Tibial artery (tissue), 4 donors: ENCODE measurements at regions not wholly inside any gene's neighbourhood (a gene's known extent, or its start where the extent isn't known, plus 50 kb on each side); places are given as distances from the start of the nearest gene placed in this dataset.

Experiments used
- DNase-seq, 2 donors: peaks; one replicate each; pipeline ENCODE4 v3.0.0-alpha.2; 2019
- H3K27ac ChIP-seq, 2 donors: fragments of 200-600 bp; sonication (generic) in 1 of 2; 1 replicate in 1 of 2; 2 replicates in 1 of 2; pipeline ENCODE4 v1.5.1; 2018 to 2019; ENCODE audit warnings: mild to moderate bottlenecking in 1 of 2
- H3K27me3 ChIP-seq, 2 donors: fragments of 200-600 bp; sonication (generic) in 1 of 2; one replicate each; pipeline versions ENCODE4 v1.5.1 to v1.6.0; 2016 to 2019
- H3K36me3 ChIP-seq, 3 donors: fragments of 200-600 bp; sonication (generic) in 2 of 3; one replicate each; pipeline ENCODE4 v1.5.1; 2016 to 2019; ENCODE audit warnings: mild to moderate bottlenecking in 2 of 3
- H3K4me1 ChIP-seq, 4 donors: fragments of 200-600 bp; sonication (generic) in 2 of 4; 1 replicate in 3 of 4; 2 replicates in 1 of 4; pipeline ENCODE4 v1.5.1; 2016 to 2019
- H3K4me3 ChIP-seq, 2 donors: fragments of 200-600 bp; sonication (generic) in 1 of 2; 1 replicate in 1 of 2; 2 replicates in 1 of 2; pipeline ENCODE4 v1.5.1; 2018 to 2019; ENCODE audit warnings: mild to moderate bottlenecking in 2 of 2
- H3K9me3 ChIP-seq, 3 donors: fragments of 200-600 bp; sonication (generic) in 1 of 3; one replicate each; pipeline ENCODE4 v1.5.1; 2016 to 2019
- intact Hi-C: fragments of 100-400 bp; cut with DNase I; formaldehyde crosslinking; loops from one replicate; pipeline ENCODE4 v1.15.0; 2023; ENCODE audit warnings: low total_unique reads
- TF ChIP-seq, protein P1 (sequence below), 2 experiments: fragments of 200-600 bp in 1 of 2; fragments of 450-650 bp in 1 of 2; IDR thresholded peaks; one replicate each; pipeline ENCODE4 v1.5.1; 2017 to 2019; ENCODE audit warnings: antibody characterized with exemption in 2 of 2, mild to moderate bottlenecking in 1 of 2, moderate library complexity in 1 of 2

- H3K9me3 ChIP-seq, result no peaks in the 10 kb centered on the region
- no peaks in the 10 kb centered on the region for H3K27me3 ChIP-seq
- H3K36me3 ChIP-seq, result no peaks in the 10 kb centered on the region
- no peak for DNase-seq
- intact Hi-C loops, result no loop called here
- TF ChIP-seq, protein P1, sequence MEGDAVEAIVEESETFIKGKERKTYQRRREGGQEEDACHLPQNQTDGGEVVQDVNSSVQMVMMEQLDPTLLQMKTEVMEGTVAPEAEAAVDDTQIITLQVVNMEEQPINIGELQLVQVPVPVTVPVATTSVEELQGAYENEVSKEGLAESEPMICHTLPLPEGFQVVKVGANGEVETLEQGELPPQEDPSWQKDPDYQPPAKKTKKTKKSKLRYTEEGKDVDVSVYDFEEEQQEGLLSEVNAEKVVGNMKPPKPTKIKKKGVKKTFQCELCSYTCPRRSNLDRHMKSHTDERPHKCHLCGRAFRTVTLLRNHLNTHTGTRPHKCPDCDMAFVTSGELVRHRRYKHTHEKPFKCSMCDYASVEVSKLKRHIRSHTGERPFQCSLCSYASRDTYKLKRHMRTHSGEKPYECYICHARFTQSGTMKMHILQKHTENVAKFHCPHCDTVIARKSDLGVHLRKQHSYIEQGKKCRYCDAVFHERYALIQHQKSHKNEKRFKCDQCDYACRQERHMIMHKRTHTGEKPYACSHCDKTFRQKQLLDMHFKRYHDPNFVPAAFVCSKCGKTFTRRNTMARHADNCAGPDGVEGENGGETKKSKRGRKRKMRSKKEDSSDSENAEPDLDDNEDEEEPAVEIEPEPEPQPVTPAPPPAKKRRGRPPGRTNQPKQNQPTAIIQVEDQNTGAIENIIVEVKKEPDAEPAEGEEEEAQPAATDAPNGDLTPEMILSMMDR (IDR thresholded peaks at IDR 0.05), result no peak
- H3K4me1 ChIP-seq, result no peaks in the 10 kb centered on the region
- no peak overlapping the region for H3K4me3 ChIP-seq
- no peak overlapping the region for H3K27ac ChIP-seq
Measured at GRCh38 chr18:41853280-41853679, 101.8 kb upstream of the PIK3C3 start.

DNA sequence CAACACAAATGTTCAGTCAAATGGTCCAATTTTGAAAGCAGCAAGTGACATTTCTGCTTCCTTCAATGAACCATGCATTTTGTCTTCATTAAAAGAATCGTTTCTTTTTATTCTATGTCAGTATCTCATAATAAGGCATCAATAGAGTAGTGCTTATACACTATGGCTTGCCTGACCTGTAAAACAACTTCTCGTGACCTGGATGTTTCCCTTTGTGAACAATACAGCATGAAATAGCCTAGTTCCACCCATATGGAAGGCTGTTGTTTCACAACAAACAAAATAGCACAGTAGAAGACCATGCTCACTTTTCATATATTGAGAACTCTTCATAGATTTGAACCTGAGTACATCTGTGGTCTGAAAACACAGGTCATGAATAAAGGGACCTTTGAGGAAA lies 104.3 kb upstream of the PIK3C3 start:
- Histone ChIP-seq H3K4me3 (no peak overlapping the region), H3K27me3 (no peaks in the 10 kb centered on the region), H3K27ac (no peak overlapping the region), H3K36me3 (no peaks in the 10 kb centered on the region), H3K4me1 (no peaks in the 10 kb centered on the region), H3K9me3 (no peaks in the 10 kb centered on the region)
- TF ChIP-seq, protein P1 (IDR thresholded peaks at IDR 0.05), result no peak
- no peak for DNase-seq
- intact Hi-C loops, result no loop called here

GRCh38 chr18:41849632-41850031 lies 105.4 kb upstream of the PIK3C3 start:
- intact Hi-C loops, result no loop called here
- H3K27me3 ChIP-seq, result no peaks in the 10 kb centered on the region
- H3K36me3 ChIP-seq, result no peaks in the 10 kb centered on the region
- DNase-seq, result no peak
- TF ChIP-seq, protein P1 (IDR thresholded peaks at IDR 0.05), result no peak
- no peak overlapping the region for H3K27ac ChIP-seq
- H3K4me1 ChIP-seq, result no peaks in the 10 kb centered on the region
- H3K9me3 ChIP-seq, result no peaks in the 10 kb centered on the region
- H3K4me3 ChIP-seq, result no peak overlapping the region

GRCh38 chr18:41845563-41845962 lies 109.5 kb upstream of the PIK3C3 start:
- no peak for DNase-seq
- H3K27ac ChIP-seq, result no peak overlapping the region
- H3K4me1 ChIP-seq, result no peaks in the 10 kb centered on the region
- intact Hi-C loops, result no loop called here
- no peaks in the 10 kb centered on the region for H3K36me3 ChIP-seq
- TF ChIP-seq, protein P1 (IDR thresholded peaks at IDR 0.05), result no peak
- no peak overlapping the region for H3K4me3 ChIP-seq
- no peaks in the 10 kb centered on the region for H3K27me3 ChIP-seq
- no peaks in the 10 kb centered on the region for H3K9me3 ChIP-seq

DNA sequence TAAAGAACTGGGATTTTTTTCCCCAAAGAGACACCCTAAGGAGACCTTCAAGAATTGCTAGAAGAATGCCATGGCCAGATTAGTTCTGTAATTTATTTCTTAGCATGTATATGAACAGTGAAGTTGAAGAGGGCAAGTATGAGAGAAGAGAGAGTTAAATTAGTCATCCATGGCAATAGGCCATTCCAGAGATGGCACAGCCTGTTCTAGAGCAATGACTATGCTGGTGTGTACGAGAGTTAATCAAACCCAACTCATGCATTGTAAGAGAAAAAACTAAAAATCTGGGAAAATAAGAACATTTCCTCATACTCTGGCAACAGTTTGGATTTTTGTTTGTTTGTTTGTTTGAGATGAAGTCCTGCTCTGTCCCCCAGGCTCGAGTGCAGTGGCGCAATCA lies 112.1 kb upstream of the PIK3C3 start:
- H3K4me3 ChIP-seq, result no peak overlapping the region
- no peaks in the 10 kb centered on the region for H3K9me3 ChIP-seq
- H3K4me1 ChIP-seq, result no peaks in the 10 kb centered on the region
- intact Hi-C loops, result no loop called here
- H3K27me3 ChIP-seq, result no peaks in the 10 kb centered on the region
- H3K27ac ChIP-seq, result no peak overlapping the region
- DNase-seq, result no peak
- H3K36me3 ChIP-seq, result no peaks in the 10 kb centered on the region
- TF ChIP-seq, protein P1 (IDR thresholded peaks at IDR 0.05), result no peak
